K562 (cell line): ENCODE measurements at regions not wholly inside any gene's neighbourhood (a gene's known extent, or its start where the extent isn't known, plus 50 kb on each side); places are given as distances from the start of the nearest gene placed in this dataset.

ENCODE experiments used
- ARNT ChIP-seq, 2 experiments: fragments of 450-650 bp; IDR thresholded peaks; 2 replicates each; pipeline ENCODE4 v1.6.1; 2016; ENCODE audit warnings: mild to moderate bottlenecking in 1 of 2
- HMBOX1 ChIP-seq: sonication (generic); IDR thresholded peaks from 2 replicates; pipeline ENCODE4 v1.6.1; 2016
- THAP7 ChIP-seq: fragments of 250-450 bp; sonication (Bioruptor Pico); IDR thresholded peaks from 2 replicates; pipeline ENCODE4 v1.5.0; 2021
- ZNF583 ChIP-seq: fragments of 250-450 bp; sonication (Bioruptor Pico); IDR thresholded peaks from 2 replicates; pipeline ENCODE4 v1.4.0; 2020
- ZNF699 ChIP-seq: fragments of 250-450 bp; sonication (Bioruptor Pico); IDR thresholded peaks from 2 replicates; pipeline ENCODE4 v1.8.0; 2021; ENCODE audit warnings: mild to moderate bottlenecking, moderate library complexity; ENCODE audit not compliant: insufficient replicate concordance
- ZNF79 ChIP-seq: fragments of 250-450 bp; sonication (Bioruptor Pico); IDR thresholded peaks from 2 replicates; pipeline ENCODE4 v1.4.0; 2020; ENCODE audit warnings: low read depth, mild to moderate bottlenecking, moderate library complexity
- TF ChIP-seq, protein P1 (sequence below), 2 experiments: IDR thresholded peaks; 2 replicates each; pipeline ENCODE4 v1.6.1; 2012; ENCODE audit warnings: improper control_type of control experiment in 2 of 2, low read depth in 2 of 2, low read length in 2 of 2, borderline replicate concordance in 1 of 2
- TF ChIP-seq, protein P2 (sequence below): fragments of 250-450 bp; sonication (Bioruptor Pico); IDR thresholded peaks from 2 replicates; pipeline ENCODE4 v1.5.1; 2021; ENCODE audit warnings: mild to moderate bottlenecking

DNA sequence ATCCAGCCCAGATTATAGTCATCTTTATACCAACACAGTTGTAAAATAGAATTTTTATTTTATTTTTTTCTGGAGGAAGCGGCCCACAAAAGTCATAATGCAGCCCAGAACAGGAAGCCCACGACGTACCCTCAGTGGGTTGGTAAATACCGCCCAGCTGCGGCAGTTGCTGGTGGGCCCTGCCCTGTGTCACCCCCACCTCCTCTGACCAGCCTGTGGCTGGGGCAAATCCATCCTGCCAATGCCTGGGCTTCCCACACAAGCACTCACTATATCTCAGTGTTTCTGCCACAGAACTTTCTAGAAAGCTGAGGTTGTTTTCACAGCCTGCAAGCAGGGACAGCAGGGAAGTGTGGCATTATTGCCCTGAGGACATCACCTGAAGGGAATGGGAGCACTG, 171.4 kb upstream of the GSC start (continued):
- TF ChIP-seq THAP7 (CRISPR knock-in tag) (no peak), ZNF583 (CRISPR knock-in tag) (no peak), ARNT (IDR thresholded peaks at IDR 0.05) (no peak), ZNF699 (CRISPR knock-in tag) (no peak), ZNF79 (CRISPR knock-in tag) (no peak), HMBOX1 (no peak)
- TF ChIP-seq, protein P1, sequence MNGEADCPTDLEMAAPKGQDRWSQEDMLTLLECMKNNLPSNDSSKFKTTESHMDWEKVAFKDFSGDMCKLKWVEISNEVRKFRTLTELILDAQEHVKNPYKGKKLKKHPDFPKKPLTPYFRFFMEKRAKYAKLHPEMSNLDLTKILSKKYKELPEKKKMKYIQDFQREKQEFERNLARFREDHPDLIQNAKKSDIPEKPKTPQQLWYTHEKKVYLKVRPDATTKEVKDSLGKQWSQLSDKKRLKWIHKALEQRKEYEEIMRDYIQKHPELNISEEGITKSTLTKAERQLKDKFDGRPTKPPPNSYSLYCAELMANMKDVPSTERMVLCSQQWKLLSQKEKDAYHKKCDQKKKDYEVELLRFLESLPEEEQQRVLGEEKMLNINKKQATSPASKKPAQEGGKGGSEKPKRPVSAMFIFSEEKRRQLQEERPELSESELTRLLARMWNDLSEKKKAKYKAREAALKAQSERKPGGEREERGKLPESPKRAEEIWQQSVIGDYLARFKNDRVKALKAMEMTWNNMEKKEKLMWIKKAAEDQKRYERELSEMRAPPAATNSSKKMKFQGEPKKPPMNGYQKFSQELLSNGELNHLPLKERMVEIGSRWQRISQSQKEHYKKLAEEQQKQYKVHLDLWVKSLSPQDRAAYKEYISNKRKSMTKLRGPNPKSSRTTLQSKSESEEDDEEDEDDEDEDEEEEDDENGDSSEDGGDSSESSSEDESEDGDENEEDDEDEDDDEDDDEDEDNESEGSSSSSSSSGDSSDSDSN (IDR thresholded peaks at IDR 0.05; ENCODE audit: borderline replicate concordance in 1 of 2, low read depth in 2 of 2, low read length in 2 of 2), result no peak
- TF ChIP-seq, protein P2, sequence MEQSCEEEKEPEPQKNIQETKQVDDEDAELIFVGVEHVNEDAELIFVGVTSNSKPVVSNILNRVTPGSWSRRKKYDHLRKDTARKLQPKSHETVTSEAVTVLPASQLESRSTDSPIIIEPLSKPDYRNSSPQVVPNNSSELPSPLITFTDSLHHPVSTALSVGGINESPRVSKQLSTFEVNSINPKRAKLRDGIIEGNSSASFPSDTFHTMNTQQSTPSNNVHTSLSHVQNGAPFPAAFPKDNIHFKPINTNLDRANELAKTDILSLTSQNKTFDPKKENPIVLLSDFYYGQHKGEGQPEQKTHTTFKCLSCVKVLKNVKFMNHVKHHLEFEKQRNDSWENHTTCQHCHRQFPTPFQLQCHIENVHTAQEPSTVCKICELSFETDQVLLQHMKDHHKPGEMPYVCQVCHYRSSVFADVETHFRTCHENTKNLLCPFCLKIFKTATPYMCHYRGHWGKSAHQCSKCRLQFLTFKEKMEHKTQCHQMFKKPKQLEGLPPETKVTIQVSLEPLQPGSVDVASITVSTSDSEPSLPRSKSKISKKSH (CRISPR knock-in tag), result no peak
